GM12878 (cell line): ENCODE measurements at regions not wholly inside any gene's neighbourhood (a gene's known extent, or its start where the extent isn't known, plus 50 kb on each side); places are given as distances from the start of the nearest gene placed in this dataset.

Experiments used
- JUND ChIP-seq: IDR thresholded peaks from 2 replicates; pipeline ENCODE4 v1.6.1; 2012; ENCODE audit warnings: low read depth, mild to moderate bottlenecking, low read length, improper control_type of control experiment, moderate library complexity
- TF ChIP-seq, protein P1 (sequence below): IDR thresholded peaks from 2 replicates; pipeline ENCODE4 v1.6.1; 2011; ENCODE audit warnings: low read depth, low read length, improper control_type of control experiment, borderline replicate concordance
- TF ChIP-seq, protein P2 (sequence below), 3 experiments: IDR thresholded peaks in 2 of 3; conservative IDR thresholded peaks in 1 of 3; 2 replicates each; pipeline ENCODE4 v1.5.1; 2011; ENCODE audit warnings: low read depth in 3 of 3, low read length in 3 of 3, mild to moderate bottlenecking in 3 of 3, control low read depth in 2 of 3, moderate library complexity in 2 of 3, inconsistent platforms in 1 of 3, mixed read lengths in 1 of 3; ENCODE audit not compliant: control insufficient read depth in 2 of 3, insufficient read depth in 1 of 3; ENCODE audit errors: extremely low read depth in 1 of 3
- TF ChIP-seq, protein P3 (sequence below): IDR thresholded peaks from 2 replicates; pipeline ENCODE4 v1.6.1; 2012; ENCODE audit warnings: low read depth, low read length, improper control_type of control experiment

DNA sequence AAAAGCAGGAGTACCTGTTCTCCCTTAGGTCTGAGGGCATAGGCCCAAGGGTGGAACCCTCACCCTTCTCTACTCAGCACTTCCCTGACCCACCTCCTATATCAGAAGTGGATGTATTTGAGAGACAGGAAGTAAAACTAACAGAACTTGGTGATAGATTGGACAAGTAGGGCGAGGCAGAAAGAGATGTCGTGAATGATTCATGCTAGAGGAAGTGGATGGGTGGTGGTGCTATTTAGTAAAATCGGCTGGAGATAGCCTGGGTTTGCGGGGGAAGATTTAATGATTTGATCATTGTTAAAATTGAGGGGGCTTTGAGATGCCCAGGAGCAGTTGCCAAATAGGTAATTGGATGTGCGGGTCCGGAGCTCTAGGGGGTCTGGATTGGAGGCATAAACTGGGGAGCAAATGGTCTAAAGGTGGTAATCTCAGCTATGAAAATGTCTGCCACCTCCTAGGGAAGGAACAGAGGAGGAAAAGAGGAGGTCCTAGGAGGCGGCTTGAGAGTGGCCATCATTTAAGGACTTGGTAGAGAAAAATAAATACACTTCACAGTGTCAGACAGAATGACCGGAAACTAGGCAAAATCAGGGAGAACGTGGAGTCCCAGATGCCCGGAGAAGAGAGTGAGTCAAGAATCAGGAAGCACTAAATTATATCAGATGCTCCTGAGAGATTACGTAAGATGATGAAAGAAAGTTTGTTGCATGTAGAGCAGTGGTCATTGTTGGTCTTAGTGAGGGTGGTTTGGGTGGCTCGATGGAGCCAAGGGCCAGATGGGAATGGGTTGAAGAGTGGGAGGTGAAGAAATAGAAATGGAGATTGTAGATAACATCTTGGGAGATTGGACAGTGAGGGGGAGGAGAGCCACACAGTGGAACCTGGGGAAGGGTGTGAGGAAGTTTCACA, 142.0 kb downstream of the CEP57L1 start:
- TF ChIP-seq JUND, result no peak
- TF ChIP-seq, protein P1, sequence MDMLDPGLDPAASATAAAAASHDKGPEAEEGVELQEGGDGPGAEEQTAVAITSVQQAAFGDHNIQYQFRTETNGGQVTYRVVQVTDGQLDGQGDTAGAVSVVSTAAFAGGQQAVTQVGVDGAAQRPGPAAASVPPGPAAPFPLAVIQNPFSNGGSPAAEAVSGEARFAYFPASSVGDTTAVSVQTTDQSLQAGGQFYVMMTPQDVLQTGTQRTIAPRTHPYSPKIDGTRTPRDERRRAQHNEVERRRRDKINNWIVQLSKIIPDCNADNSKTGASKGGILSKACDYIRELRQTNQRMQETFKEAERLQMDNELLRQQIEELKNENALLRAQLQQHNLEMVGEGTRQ, result no peak
- TF ChIP-seq, protein P2, sequence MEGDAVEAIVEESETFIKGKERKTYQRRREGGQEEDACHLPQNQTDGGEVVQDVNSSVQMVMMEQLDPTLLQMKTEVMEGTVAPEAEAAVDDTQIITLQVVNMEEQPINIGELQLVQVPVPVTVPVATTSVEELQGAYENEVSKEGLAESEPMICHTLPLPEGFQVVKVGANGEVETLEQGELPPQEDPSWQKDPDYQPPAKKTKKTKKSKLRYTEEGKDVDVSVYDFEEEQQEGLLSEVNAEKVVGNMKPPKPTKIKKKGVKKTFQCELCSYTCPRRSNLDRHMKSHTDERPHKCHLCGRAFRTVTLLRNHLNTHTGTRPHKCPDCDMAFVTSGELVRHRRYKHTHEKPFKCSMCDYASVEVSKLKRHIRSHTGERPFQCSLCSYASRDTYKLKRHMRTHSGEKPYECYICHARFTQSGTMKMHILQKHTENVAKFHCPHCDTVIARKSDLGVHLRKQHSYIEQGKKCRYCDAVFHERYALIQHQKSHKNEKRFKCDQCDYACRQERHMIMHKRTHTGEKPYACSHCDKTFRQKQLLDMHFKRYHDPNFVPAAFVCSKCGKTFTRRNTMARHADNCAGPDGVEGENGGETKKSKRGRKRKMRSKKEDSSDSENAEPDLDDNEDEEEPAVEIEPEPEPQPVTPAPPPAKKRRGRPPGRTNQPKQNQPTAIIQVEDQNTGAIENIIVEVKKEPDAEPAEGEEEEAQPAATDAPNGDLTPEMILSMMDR (IDR thresholded peaks at IDR 0.05 in 2 of 3, conservative IDR thresholded peaks at IDR 0.05 in 1 of 3; ENCODE audit: control insufficient read depth in 2 of 3, extremely low read depth in 1 of 3, insufficient read depth in 1 of 3, low read depth in 3 of 3, low read length in 3 of 3), result no peak
- TF ChIP-seq, protein P3, sequence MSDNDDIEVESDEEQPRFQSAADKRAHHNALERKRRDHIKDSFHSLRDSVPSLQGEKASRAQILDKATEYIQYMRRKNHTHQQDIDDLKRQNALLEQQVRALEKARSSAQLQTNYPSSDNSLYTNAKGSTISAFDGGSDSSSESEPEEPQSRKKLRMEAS, result no peak
